ENCODE measurements at regions not wholly inside any gene's neighbourhood (a gene's known extent, or its start where the extent isn't known, plus 50 kb on each side); places are given as distances from the start of the nearest gene placed in this dataset.

GRCh38 chr1:170804879-170805278, 130.5 kb upstream of the MROH9 start:
- H3K9me1 ChIP-seq (ENCODE audit: control insufficient read depth, insufficient read depth, low read length), result no peaks in the 10 kb centered on the region
- no peak overlapping the region for H3K9ac ChIP-seq (ENCODE audit: insufficient read depth in 1 of 2, low read depth in 2 of 2, low read length in 2 of 2)
- no peak overlapping the region for H2AFZ ChIP-seq (ENCODE audit: low read depth, low read length)
- H3K4me3 ChIP-seq, result no peak overlapping the region
- 0 out of 2 replicates have a peak, but pooled peaks cover 2% of the 10 kb centered on the region for H3K9me3 ChIP-seq (replicated peaks; ENCODE audit: control insufficient read depth, insufficient read depth, low read depth, low read length)
- FAIRE-seq (no peak), DNase-seq (ENCODE audit: extremely low read depth in 1 of 4, low spot score in 3 of 4) (no peak), ATAC-seq (no peak)
- H4K20me1 ChIP-seq (replicated peaks; ENCODE audit: control insufficient read depth, insufficient read depth, low read length), result no peaks in the 10 kb centered on the region
- no peak for TF ChIP-seq NCOA2 (IDR thresholded peaks at IDR 0.05; ENCODE audit: partially characterized antibody in 2 of 2)
- no peak for TF ChIP-seq BCL6 (CRISPR knock-in tag; IDR thresholded peaks at IDR 0.05)
- no peak for TF ChIP-seq BRD4 (IDR thresholded peaks at IDR 0.05)
- no peak for TF ChIP-seq HNRNPH1 (optimal IDR thresholded peaks at IDR 0.05; ENCODE audit: low read depth, low read length)
- CTCF ChIA-PET (ENCODE audit: low intra/inter-chr PET ratio), result no interaction called here
- in situ Hi-C loops (cut with MboI), result no loop called here
- 3% methylated on average over 4 of the region's 4 CpGs for WGBS (ENCODE audit: insufficient coverage, low coverage, missing lambda C conversion rate)
- H3K27ac ChIP-seq (ENCODE audit: extremely low read depth, low read depth, low read length), result no peak overlapping the region
- intact Hi-C loops (cut with micrococcal nuclease), result no loop called here
- POLR2A ChIA-PET, result no interaction called here
- H3K36me3 ChIP-seq (ENCODE audit: control insufficient read depth, insufficient read depth, low read length), result no peaks in the 10 kb centered on the region
- no TSS peak for BruUV-seq (replicated peaks)
- H3K4me2 ChIP-seq (ENCODE audit: insufficient read depth, low read length), result no peak overlapping the region
- no peaks in the 10 kb centered on the region for H3K4me1 ChIP-seq (replicated peaks in 1 of 2; ENCODE audit: control insufficient read depth in 2 of 2, insufficient read depth in 2 of 2, low read length in 2 of 2)
- no peaks in the 10 kb centered on the region for H3K79me2 ChIP-seq (ENCODE audit: control insufficient read depth, insufficient read depth, low read length)
- H3K27me3 ChIP-seq (ENCODE audit: control insufficient read depth in 2 of 2, insufficient read depth in 2 of 2, low read length in 2 of 2), result no peaks in the 10 kb centered on the region

DNA sequence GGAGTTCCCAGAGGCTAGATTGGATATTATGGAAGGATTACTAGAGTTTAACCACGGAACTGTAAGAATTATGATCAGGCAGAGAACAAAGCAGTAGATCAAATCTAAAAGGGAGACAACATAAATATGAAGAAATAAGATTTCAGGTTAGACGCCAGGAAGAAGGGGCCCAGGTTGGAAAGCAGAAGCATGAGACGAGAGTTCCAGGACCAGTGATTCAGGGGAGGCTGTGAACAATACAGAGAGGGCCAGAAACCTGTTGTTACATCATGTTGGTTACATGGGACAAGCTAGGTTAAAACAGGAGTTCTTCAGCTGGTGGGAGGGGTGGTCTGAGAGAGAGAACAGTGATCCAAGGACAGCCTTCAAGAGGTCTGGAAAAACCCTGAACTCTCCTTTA, 128.4 kb upstream of the MROH9 start:
- ChIA-PET POLR2A (no interaction called here), CTCF (ENCODE audit: low intra/inter-chr PET ratio) (interaction anchor here (0.6 kb wide), 1 partner anchor 1787 kb away, joined by 4 read pairs; no protein-coding TSS in a partner anchor)
- no peak for DNase-seq (ENCODE audit: extremely low read depth in 1 of 4, low spot score in 3 of 4)
- H3K27me3 ChIP-seq (ENCODE audit: control insufficient read depth in 2 of 2, insufficient read depth in 2 of 2, low read length in 2 of 2), result no peaks in the 10 kb centered on the region
- H3K4me1 ChIP-seq (replicated peaks in 1 of 2; ENCODE audit: control insufficient read depth in 2 of 2, insufficient read depth in 2 of 2, low read length in 2 of 2), result no peaks in the 10 kb centered on the region
- BruUV-seq (replicated peaks), result no TSS peak
- ATAC-seq, result no peak
- WGBS (ENCODE audit: insufficient coverage, low coverage, missing lambda C conversion rate), result 4% methylated on average over 3 of the region's 3 CpGs
- no peak for FAIRE-seq
- no peak overlapping the region for H3K9ac ChIP-seq (ENCODE audit: insufficient read depth in 1 of 2, low read depth in 2 of 2, low read length in 2 of 2)
- no peaks in the 10 kb centered on the region for H3K79me2 ChIP-seq (ENCODE audit: control insufficient read depth, insufficient read depth, low read length)
- H4K20me1 ChIP-seq (replicated peaks; ENCODE audit: control insufficient read depth, insufficient read depth, low read length), result no peaks in the 10 kb centered on the region
- no peak for TF ChIP-seq ZKSCAN3 (CRISPR knock-in tag; IDR thresholded peaks at IDR 0.05)
- no peak overlapping the region for H2AFZ ChIP-seq (ENCODE audit: low read depth, low read length)
- no peaks in the 10 kb centered on the region for H3K36me3 ChIP-seq (ENCODE audit: control insufficient read depth, insufficient read depth, low read length)
- no peak overlapping the region for H3K27ac ChIP-seq (ENCODE audit: extremely low read depth, low read depth, low read length)
- intact Hi-C loops (cut with micrococcal nuclease) (no loop called here), in situ Hi-C loops (cut with MboI) (no loop called here)
- H3K9me3 ChIP-seq (replicated peaks; ENCODE audit: control insufficient read depth, insufficient read depth, low read depth, low read length), result 0 out of 2 replicates have a peak, but pooled peaks cover 2% of the 10 kb centered on the region
- H3K9me1 ChIP-seq (ENCODE audit: control insufficient read depth, insufficient read depth, low read length), result no peaks in the 10 kb centered on the region
- H3K4me3 ChIP-seq, result no peak overlapping the region
- no peak overlapping the region for H3K4me2 ChIP-seq (ENCODE audit: insufficient read depth, low read length)
